Suprapubic skin (tissue), 4 donors: ENCODE measurements at regions not wholly inside any gene's neighbourhood (a gene's known extent, or its start where the extent isn't known, plus 50 kb on each side); places are given as distances from the start of the nearest gene placed in this dataset.

ENCODE experiments used
- CTCF ChIP-seq, 2 donors: fragments of 200-600 bp in 1 of 2; fragments of 450-650 bp in 1 of 2; sonication (generic) in 1 of 2; IDR thresholded peaks; one replicate each; pipeline ENCODE4 v1.5.1; 2016 to 2019; ENCODE audit warnings: antibody characterized with exemption in 2 of 2, mild to moderate bottlenecking in 1 of 2, moderate library complexity in 1 of 2
- POLR2A ChIP-seq, 2 donors: fragments of 450-650 bp; IDR thresholded peaks; one replicate each; pipeline ENCODE4 v1.6.1; 2017; ENCODE audit warnings: antibody characterized with exemption in 2 of 2, mild to moderate bottlenecking in 2 of 2, moderate library complexity in 2 of 2
- POLR2AphosphoS5 ChIP-seq, 3 donors: sonication (generic); formaldehyde crosslinking; IDR thresholded peaks; one replicate each; pipeline ENCODE4 v1.6.1; 2017; ENCODE audit warnings: antibody characterized with exemption in 3 of 3

GRCh38 chr5:88607492-88607891, 275.5 kb downstream of the MEF2C start:
- TF ChIP-seq CTCF (IDR thresholded peaks at IDR 0.05) (no peak), POLR2A (IDR thresholded peaks at IDR 0.05) (no peak), POLR2AphosphoS5 (IDR thresholded peaks at IDR 0.05) (no peak)
